HG02885 (cell line): ENCODE measurements at regions not wholly inside any gene's neighbourhood (a gene's known extent, or its start where the extent isn't known, plus 50 kb on each side); places are given as distances from the start of the nearest gene placed in this dataset.

Source experiments
- ATAC-seq: cut with Tn5 transposase; IDR thresholded peaks from one replicate; pipeline ENCODE4 v1.9.1; 2021; ENCODE audit warnings: mild to moderate bottlenecking; ENCODE audit not compliant: unreplicated experiment, poor library complexity

- no peak for ATAC-seq
Measured at GRCh38 chr3:41007399-41007798, 191.9 kb upstream of the CTNNB1 start.

- ATAC-seq: no peak
Measured at GRCh38 chr3:41011854-41012253, 187.5 kb upstream of the CTNNB1 start.

- ATAC-seq: no peak
Measured at GRCh38 chr3:41018855-41019254, 180.4 kb upstream of the CTNNB1 start.

- ATAC-seq: no peak
Measured at GRCh38 chr3:41024031-41024836, 175.1 kb upstream of the CTNNB1 start.

GRCh38 chr3:41026394-41027177 is 172.7 kb upstream of the CTNNB1 start:
- ATAC-seq: no peak

GRCh38 chr3:41029356-41029755 is 169.9 kb upstream of the CTNNB1 start:
- ATAC-seq: no peak

- ATAC-seq: no peak
Measured at GRCh38 chr3:41030220-41030619, 169.1 kb upstream of the CTNNB1 start.

GRCh38 chr3:41031401-41031800 is 167.9 kb upstream of the CTNNB1 start:
- ATAC-seq: no peak

GRCh38 chr3:41033956-41034519 is 165.3 kb upstream of the CTNNB1 start:
- no peak for ATAC-seq

GRCh38 chr3:41035456-41036022 is 163.8 kb upstream of the CTNNB1 start:
- ATAC-seq: no peak

- ATAC-seq: no peak
Measured at GRCh38 chr3:41037651-41038334, 161.5 kb upstream of the CTNNB1 start.

- no peak for ATAC-seq
Measured at GRCh38 chr3:41040256-41040655, 159.0 kb upstream of the CTNNB1 start.

GRCh38 chr3:41041462-41041861 is 157.8 kb upstream of the CTNNB1 start:
- no peak for ATAC-seq

GRCh38 chr3:41041899-41042298 is 157.4 kb upstream of the CTNNB1 start:
- ATAC-seq: no peak

- no peak for ATAC-seq
Measured at GRCh38 chr3:41044523-41044922, 154.8 kb upstream of the CTNNB1 start.

- no peak for ATAC-seq
Measured at GRCh38 chr3:41045491-41045890, 153.8 kb upstream of the CTNNB1 start.

GRCh38 chr3:41050144-41050543 is 149.2 kb upstream of the CTNNB1 start:
- no peak for ATAC-seq

- ATAC-seq: no peak
Measured at GRCh38 chr3:41053220-41053619, 146.1 kb upstream of the CTNNB1 start.

GRCh38 chr3:41060106-41060505 is 139.2 kb upstream of the CTNNB1 start:
- no peak for ATAC-seq

GRCh38 chr3:41064070-41064469 is 135.2 kb upstream of the CTNNB1 start:
- no peak for ATAC-seq
